Stimulated activated CD4-positive, alpha-beta T cell treated with anti-CD3 and anti-CD28 coated beads, Interleukin-2, amount 100 ng/mL, for 24 hours (primary cell): ENCODE measurements at regions not wholly inside any gene's neighbourhood (a gene's known extent, or its start where the extent isn't known, plus 50 kb on each side); places are given as distances from the start of the nearest gene placed in this dataset.

Source experiments
- DNase-seq, 2 donors: peaks; one replicate each; pipeline ENCODE4 v3.0.0-alpha.2; 2020

GRCh38 chr20:61191096-61191495, 61.0 kb upstream of the CDH4 start:
- no peak for DNase-seq

- no peak for DNase-seq
Measured at GRCh38 chr20:61192337-61192950, 59.6 kb upstream of the CDH4 start.

- DNase-seq: no peak
Measured at GRCh38 chr20:61193164-61193563, 58.9 kb upstream of the CDH4 start.
